Stomach (tissue), 8 donors: ENCODE measurements at regions not wholly inside any gene's neighbourhood (a gene's known extent, or its start where the extent isn't known, plus 50 kb on each side); places are given as distances from the start of the nearest gene placed in this dataset.

Source experiments
- DNase-seq, 2 donors: peaks; one replicate each; pipeline versions ENCODE4 v3.0.0 to v3.0.0-alpha.2; 2013 to 2019
- H3K27ac ChIP-seq, 5 donors: fragments of 200-600 bp in 4 of 5; sonication (generic) in 4 of 5; one replicate each; pipeline ENCODE4 v1.5.1; 2013 to 2019; ENCODE audit warnings: mild to moderate bottlenecking in 1 of 5, moderate library complexity in 1 of 5
- H3K27me3 ChIP-seq, 3 donors: fragments of 200-600 bp; sonication (generic); one replicate each; pipeline ENCODE4 v1.5.1; 2017 to 2019; ENCODE audit warnings: mixed run types in 1 of 3
- H3K36me3 ChIP-seq, 4 donors: fragments of 200-600 bp; sonication (generic); 1 replicate in 3 of 4; 2 replicates in 1 of 4; pipeline ENCODE4 v1.5.1; 2016 to 2019
- H3K4me1 ChIP-seq, 4 donors: fragments of 200-600 bp; sonication (generic); one replicate each; pipeline ENCODE4 v1.5.1; 2016 to 2019
- H3K4me3 ChIP-seq, 4 donors: fragments of 200-600 bp; sonication (generic) in 3 of 4; one replicate each; pipeline ENCODE4 v1.5.1; 2016 to 2019; ENCODE audit warnings: mild to moderate bottlenecking in 1 of 4
- H3K9me3 ChIP-seq, 4 donors: fragments of 200-600 bp; sonication (generic); one replicate each; pipeline ENCODE4 v1.5.1; 2016 to 2019
- CTCF ChIP-seq, 7 experiments: fragments of 450-650 bp in 4 of 7; fragments of 200-600 bp in 3 of 7; sonication (generic) in 3 of 7; IDR thresholded peaks; one replicate each; pipeline ENCODE4 v1.5.1; 2016 to 2019; ENCODE audit warnings: antibody characterized with exemption in 7 of 7, control low read depth in 2 of 7, mild to moderate bottlenecking in 1 of 7
- EP300 ChIP-seq: sonication (generic); formaldehyde crosslinking; IDR thresholded peaks from one replicate; pipeline ENCODE4 v1.6.1; 2017; ENCODE audit warnings: antibody characterized with exemption
- POLR2A ChIP-seq, 4 donors: fragments of 450-650 bp; IDR thresholded peaks; one replicate each; pipeline ENCODE4 v1.6.1; 2016; ENCODE audit warnings: antibody characterized with exemption in 4 of 4, control low read depth in 2 of 4, mild to moderate bottlenecking in 1 of 4, moderate library complexity in 1 of 4
- POLR2AphosphoS5 ChIP-seq, 3 donors: sonication (generic); formaldehyde crosslinking; IDR thresholded peaks; one replicate each; pipeline ENCODE4 v1.6.1; 2016; ENCODE audit warnings: antibody characterized with exemption in 3 of 3
- WGBS, 5 donors: extraction: QIAGEN DNeasy Blood & Tissue Kit in 3 of 5; methylation state at CpG; one replicate each; pipeline versions ENCODE4 v1.1.5 to v1.1.7; 2013 to 2018; 5-methylcytosine and 5-hydroxymethylcytosine counted together
- intact Hi-C: fragments of 100-400 bp; cut with DNase I; formaldehyde crosslinking; loops from one replicate; pipeline ENCODE4 v1.15.1; 2023; ENCODE audit warnings: low total_unique reads
- donor health status: healthy with polysubstance abuse.
- donor health status: Bipolar disorder and iron deficiency.
- donor health status: healthy.

GRCh38 chr3:71979175-71979574 lies 194.2 kb upstream of the PROK2 start:
- intact Hi-C loops, result no loop called here
- Histone ChIP-seq H3K4me3 (no peak overlapping the region), H3K27ac (no peak overlapping the region), H3K36me3 (no peaks in the 10 kb centered on the region), H3K9me3 (no peaks in the 10 kb centered on the region), H3K27me3 (no peaks in the 10 kb centered on the region), H3K4me1 (no peaks in the 10 kb centered on the region)
- TF ChIP-seq CTCF (IDR thresholded peaks at IDR 0.05) (no peak), POLR2AphosphoS5 (IDR thresholded peaks at IDR 0.05) (no peak), POLR2A (IDR thresholded peaks at IDR 0.05) (no peak), EP300 (no peak)
- 68 to 79% (median 68%) methylated on average over 3 of the region's 3 CpGs for WGBS, 5 donors
- no peak for DNase-seq

- Histone ChIP-seq H3K27me3 (no peaks in the 10 kb centered on the region), H3K36me3 (no peaks in the 10 kb centered on the region), H3K9me3 (no peaks in the 10 kb centered on the region), H3K4me3 (no peak overlapping the region), H3K27ac (no peak overlapping the region), H3K4me1 (no peaks in the 10 kb centered on the region)
- 36 to 50% (median 44%) methylated on average over 7 of the region's 7 CpGs for WGBS, 5 donors
- DNase-seq, result no peak
- intact Hi-C loops, result no loop called here
- TF ChIP-seq POLR2A (IDR thresholded peaks at IDR 0.05) (no peak), CTCF (IDR thresholded peaks at IDR 0.05) (no peak), POLR2AphosphoS5 (IDR thresholded peaks at IDR 0.05) (no peak), EP300 (no peak)
These were observed 193.3 kb upstream of the PROK2 start for GRCh38 chr3:71978150-71978721.

- H3K4me1 ChIP-seq, result no peaks in the 10 kb centered on the region
- no peaks in the 10 kb centered on the region for H3K9me3 ChIP-seq
- TF ChIP-seq POLR2AphosphoS5 (IDR thresholded peaks at IDR 0.05) (no peak), POLR2A (IDR thresholded peaks at IDR 0.05) (no peak), EP300 (no peak), CTCF (IDR thresholded peaks at IDR 0.05) (no peak)
- 37 to 69% (median 39%) methylated on average over 4 of the region's 4 CpGs for whole genome bisulfite sequencing, 5 donors
- intact Hi-C loops, result no loop called here
- no peak overlapping the region for H3K27ac ChIP-seq
- no peaks in the 10 kb centered on the region for H3K27me3 ChIP-seq
- no peak overlapping the region for H3K4me3 ChIP-seq
- no peaks in the 10 kb centered on the region for H3K36me3 ChIP-seq
- no peak for DNase-seq
These were observed 192.6 kb upstream of the PROK2 start for GRCh38 chr3:71977525-71977924.

- H3K9me3 ChIP-seq, result no peaks in the 10 kb centered on the region
- no peak overlapping the region for H3K4me3 ChIP-seq
- no peak for DNase-seq
- 89 to 100% (median 95%) methylated on average over 2 of the region's 2 CpGs for WGBS, 5 donors
- no peaks in the 10 kb centered on the region for H3K4me1 ChIP-seq
- no peak overlapping the region for H3K27ac ChIP-seq
- H3K27me3 ChIP-seq, result no peaks in the 10 kb centered on the region
- H3K36me3 ChIP-seq, result no peaks in the 10 kb centered on the region
- intact Hi-C loops, result no loop called here
- TF ChIP-seq POLR2AphosphoS5 (IDR thresholded peaks at IDR 0.05), result no peak
- TF ChIP-seq EP300, result no peak
- TF ChIP-seq CTCF (IDR thresholded peaks at IDR 0.05), result no peak
- no peak for TF ChIP-seq POLR2A (IDR thresholded peaks at IDR 0.05)
These were observed 190.6 kb upstream of the PROK2 start for GRCh38 chr3:71975573-71975972.
